Smooth muscle cell (in vitro differentiated cells): ENCODE measurements at regions not wholly inside any gene's neighbourhood (a gene's known extent, or its start where the extent isn't known, plus 50 kb on each side); places are given as distances from the start of the nearest gene placed in this dataset.

Experiments used
- DNase-seq: peaks from one replicate; lab custom pipeline; 2025; ENCODE audit not compliant: unreplicated experiment; lab: John Stamatoyannopoulos, UW
- H2AFZ ChIP-seq: fragments of 200-600 bp; sonication (generic); 2 replicates; pipeline ENCODE4 v1.6.0; 2016; ENCODE audit warnings: antibody characterized with exemption, low read depth, mild to moderate bottlenecking
- H3F3A ChIP-seq: fragments of 200-600 bp; sonication (generic); 2 replicates; pipeline ENCODE4 v1.6.0; 2017; ENCODE audit warnings: antibody characterized with exemption, low read depth
- H3K27ac ChIP-seq: fragments of 200-600 bp; sonication (generic); 2 replicates; pipeline ENCODE4 v1.5.1; 2016; ENCODE audit warnings: low read depth, mild to moderate bottlenecking
- H3K27me3 ChIP-seq: fragments of 200-600 bp; sonication (generic); 2 replicates; pipeline ENCODE4 v1.6.1; 2016; ENCODE audit warnings: low read depth, mild to moderate bottlenecking
- H3K36me3 ChIP-seq: fragments of 200-600 bp; sonication (generic); 2 replicates; pipeline ENCODE4 v1.5.1; 2016; ENCODE audit warnings: low read depth
- H3K4me1 ChIP-seq: fragments of 200-600 bp; sonication (generic); 2 replicates; pipeline ENCODE4 v1.5.1; 2016; ENCODE audit warnings: low read depth
- H3K4me2 ChIP-seq: fragments of 200-600 bp; sonication (generic); 2 replicates; pipeline ENCODE4 v1.6.0; 2016; ENCODE audit warnings: mild to moderate bottlenecking
- H3K4me3 ChIP-seq: fragments of 200-600 bp; sonication (generic); 2 replicates; pipeline ENCODE4 v1.5.1; 2016; ENCODE audit warnings: mild to moderate bottlenecking
- H3K79me2 ChIP-seq: fragments of 200-600 bp; sonication (generic); 2 replicates; pipeline ENCODE4 v1.6.0; 2016; ENCODE audit warnings: low read depth, mild to moderate bottlenecking
- H3K9ac ChIP-seq: fragments of 200-600 bp; sonication (generic); 2 replicates; pipeline ENCODE4 v1.6.0; 2016; ENCODE audit warnings: low read depth
- H3K9me3 ChIP-seq: fragments of 200-600 bp; sonication (generic); replicated peaks from 2 replicates; pipeline ENCODE4 v1.5.1; 2016; ENCODE audit warnings: low read depth
- H4K20me1 ChIP-seq: fragments of 200-600 bp; sonication (generic); 2 replicates; pipeline ENCODE4 v1.6.0; 2016; ENCODE audit warnings: low read depth
- CTCF ChIP-seq: fragments of 200-600 bp; sonication (generic); IDR thresholded peaks from 2 replicates; pipeline ENCODE4 v1.5.1; 2017; ENCODE audit warnings: borderline replicate concordance, mild to moderate bottlenecking, antibody characterized with exemption; ENCODE audit not compliant: insufficient read depth, poor library complexity, severe bottlenecking
- WGBS: methylation state at CpG from one replicate; pipeline ENCODE4 v1.1.7; 2016; ENCODE audit warnings: low lambda C conversion rate; 5-methylcytosine and 5-hydroxymethylcytosine counted together

GRCh38 chr5:164094291-164094690, 588.9 kb downstream of the MAT2B start:
- Histone ChIP-seq H3K4me2 (no peak overlapping the region), H3K9me3 (no peaks in the 10 kb centered on the region), H3K79me2 (no peaks in the 10 kb centered on the region), H3K9ac (no peak overlapping the region), H4K20me1 (no peaks in the 10 kb centered on the region), H3K4me3 (no peak overlapping the region), H2AFZ (no peak overlapping the region), H3K4me1 (no peaks in the 10 kb centered on the region), H3K27me3 (no peaks in the 10 kb centered on the region), H3F3A (no peaks in the 10 kb centered on the region), H3K36me3 (no peaks in the 10 kb centered on the region), H3K27ac (no peak overlapping the region)
- no peak for DNase-seq
- TF ChIP-seq CTCF: no peak
- 71% methylated on average over 3 of the region's 3 CpGs for WGBS

- Histone ChIP-seq H3K4me3 (no peak overlapping the region), H4K20me1 (no peaks in the 10 kb centered on the region), H3K36me3 (no peaks in the 10 kb centered on the region), H3K9ac (no peak overlapping the region), H3K27me3 (no peaks in the 10 kb centered on the region), H3K4me2 (no peak overlapping the region), H3K79me2 (no peaks in the 10 kb centered on the region), H3K4me1 (no peaks in the 10 kb centered on the region), H3K9me3 (no peaks in the 10 kb centered on the region), H3K27ac (no peak overlapping the region), H2AFZ (no peak overlapping the region), H3F3A (no peaks in the 10 kb centered on the region)
- DNase-seq: no peak
- no peak for TF ChIP-seq CTCF
- WGBS: 72% methylated on average over 4 of the region's 4 CpGs
Observed at GRCh38 chr5:164097749-164098148, 592.3 kb downstream of the MAT2B start.

GRCh38 chr5:164098531-164098930, 593.1 kb downstream of the MAT2B start:
- WGBS: 86% methylated on average over 1 of the region's 1 CpG
- no peak for TF ChIP-seq CTCF
- no peaks in the 10 kb centered on the region for H3K79me2 ChIP-seq
- no peak overlapping the region for H3K27ac ChIP-seq
- no peak for DNase-seq
- H2AFZ ChIP-seq: no peak overlapping the region
- no peaks in the 10 kb centered on the region for H3K9me3 ChIP-seq
- no peaks in the 10 kb centered on the region for H3K27me3 ChIP-seq
- no peaks in the 10 kb centered on the region for H3F3A ChIP-seq
- H3K36me3 ChIP-seq: no peaks in the 10 kb centered on the region
- no peak overlapping the region for H3K9ac ChIP-seq
- no peak overlapping the region for H3K4me2 ChIP-seq
- no peaks in the 10 kb centered on the region for H4K20me1 ChIP-seq
- no peak overlapping the region for H3K4me3 ChIP-seq
- no peaks in the 10 kb centered on the region for H3K4me1 ChIP-seq

- H4K20me1 ChIP-seq: no peaks in the 10 kb centered on the region
- no peak for TF ChIP-seq CTCF
- no peak overlapping the region for H3K4me2 ChIP-seq
- no peaks in the 10 kb centered on the region for H3F3A ChIP-seq
- no peaks in the 10 kb centered on the region for H3K36me3 ChIP-seq
- DNase-seq: no peak
- no peak overlapping the region for H3K9ac ChIP-seq
- no peak overlapping the region for H2AFZ ChIP-seq
- no peaks in the 10 kb centered on the region for H3K9me3 ChIP-seq
- no peaks in the 10 kb centered on the region for H3K4me1 ChIP-seq
- H3K27me3 ChIP-seq: no peaks in the 10 kb centered on the region
- no peaks in the 10 kb centered on the region for H3K79me2 ChIP-seq
- WGBS: 74% methylated on average over 6 of the region's 6 CpGs
- no peak overlapping the region for H3K27ac ChIP-seq
- no peak overlapping the region for H3K4me3 ChIP-seq
Observed at GRCh38 chr5:164098979-164099378, 593.6 kb downstream of the MAT2B start.
